GM18909 (cell line): ENCODE measurements at regions not wholly inside any gene's neighbourhood (a gene's known extent, or its start where the extent isn't known, plus 50 kb on each side); places are given as distances from the start of the nearest gene placed in this dataset.
"Not testable (repeated sequence)": the region's sequence is repeated elsewhere in the genome, so short reads cannot be mapped to it uniquely, and the experiment has no call there.

Source experiments
- ATAC-seq: cut with Tn5 transposase; IDR thresholded peaks from one replicate; pipeline ENCODE4 v1.9.1; 2021; ENCODE audit warnings: mild to moderate bottlenecking; ENCODE audit not compliant: unreplicated experiment, poor library complexity

GRCh38 chr3:117056946-117057345, 347.4 kb downstream of the TUSC7 start:
- not testable (repeated sequence) for ATAC-seq

DNA sequence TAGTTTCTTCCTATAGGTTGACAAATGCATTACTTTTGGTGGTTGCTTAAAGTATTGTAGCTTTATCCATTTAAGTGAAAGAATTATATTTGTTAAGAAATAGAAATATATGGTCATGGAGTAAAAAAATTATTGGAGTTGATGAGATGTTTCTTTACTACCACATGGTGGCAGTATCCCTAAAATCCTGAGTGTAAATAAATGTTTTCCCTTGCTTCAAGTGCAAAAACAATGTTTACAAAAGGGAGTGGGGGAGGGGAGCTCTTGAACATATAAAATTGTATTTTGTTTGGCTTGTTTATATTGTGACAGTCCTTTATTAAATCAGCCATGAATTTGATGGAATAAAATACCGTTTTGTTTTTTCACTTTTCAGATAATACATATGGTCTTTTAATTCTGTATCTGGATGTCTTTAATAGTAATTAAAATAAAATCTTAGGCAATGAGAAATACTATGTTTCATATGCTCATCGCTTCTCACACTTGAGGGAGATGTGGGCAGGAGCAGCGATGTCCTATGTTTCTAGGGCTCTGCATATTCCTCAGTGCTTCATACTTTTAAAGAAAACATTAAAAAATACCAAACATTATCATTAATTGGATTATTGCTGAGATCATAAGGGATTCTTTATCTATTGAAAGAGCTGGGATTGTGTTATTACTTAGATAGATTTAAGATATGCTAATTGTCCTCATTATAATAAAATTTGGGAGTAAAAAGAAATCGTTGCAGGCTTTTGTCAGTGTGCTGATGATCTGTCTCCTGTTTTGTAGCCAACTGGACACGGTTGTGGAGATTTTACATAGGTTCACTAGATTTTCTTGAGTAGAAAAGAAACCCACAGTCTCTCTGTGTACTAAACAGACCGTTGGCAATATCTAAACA, 349.7 kb downstream of the TUSC7 start:
- ATAC-seq, result no peak

DNA sequence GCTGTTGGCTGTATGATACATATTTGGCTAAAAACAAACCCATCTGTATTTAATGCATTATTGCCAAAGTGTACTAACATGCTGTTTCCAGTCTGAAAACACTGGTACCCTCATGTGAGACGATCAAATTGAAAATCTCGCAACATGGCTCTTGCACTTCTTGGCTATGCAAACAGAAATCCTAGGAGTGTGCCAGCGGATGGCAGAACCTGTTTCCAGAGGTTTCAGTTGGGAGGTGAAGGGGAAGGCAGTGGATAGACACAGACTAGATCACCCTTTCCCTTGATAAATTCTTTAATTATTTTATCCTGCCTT, 350.3 kb downstream of the TUSC7 start:
- no peak for ATAC-seq

DNA sequence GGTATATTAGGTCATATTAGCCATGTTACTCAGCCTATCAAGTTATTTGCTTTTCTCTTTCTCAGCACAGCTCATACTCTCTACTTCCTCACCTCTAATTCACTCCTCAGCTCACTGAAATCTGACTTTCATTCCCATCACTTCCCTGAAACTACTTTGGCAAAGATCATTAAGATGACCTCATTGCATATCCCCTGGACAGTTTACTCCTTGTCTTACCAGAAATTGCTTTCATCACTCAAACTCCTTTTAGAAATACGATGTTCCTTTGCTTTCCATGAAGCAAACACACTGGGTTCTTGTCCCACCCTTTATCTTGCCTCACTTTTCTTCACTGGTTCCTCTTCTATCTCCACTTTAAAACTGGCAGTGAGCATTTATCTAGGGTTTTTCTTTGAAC, 354.4 kb downstream of the TUSC7 start:
- no peak for ATAC-seq

DNA sequence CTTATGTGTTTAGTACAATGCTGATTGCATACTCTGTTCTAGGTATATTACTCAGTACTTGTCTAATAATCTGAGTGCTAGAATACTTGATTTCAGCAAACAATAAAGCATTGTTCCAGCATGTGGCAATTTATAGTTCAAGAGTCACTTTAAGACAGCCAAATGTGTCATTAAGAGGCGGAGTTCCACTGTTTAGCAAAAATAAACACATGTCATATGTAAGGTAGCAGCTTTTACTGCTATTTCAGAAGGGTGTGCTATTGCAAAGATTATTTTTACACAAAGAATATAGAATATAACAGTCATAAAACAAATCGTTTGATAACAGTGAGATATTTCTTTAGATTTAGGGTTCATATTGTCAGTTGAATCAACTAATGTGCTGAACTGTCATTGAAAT, 358.7 kb downstream of the TUSC7 start:
- ATAC-seq, result no peak

- no peak for ATAC-seq
These were observed 365.2 kb downstream of the TUSC7 start for GRCh38 chr3:117074826-117075225.

GRCh38 chr3:117079997-117080396, 370.4 kb downstream of the TUSC7 start:
- no peak for ATAC-seq

DNA sequence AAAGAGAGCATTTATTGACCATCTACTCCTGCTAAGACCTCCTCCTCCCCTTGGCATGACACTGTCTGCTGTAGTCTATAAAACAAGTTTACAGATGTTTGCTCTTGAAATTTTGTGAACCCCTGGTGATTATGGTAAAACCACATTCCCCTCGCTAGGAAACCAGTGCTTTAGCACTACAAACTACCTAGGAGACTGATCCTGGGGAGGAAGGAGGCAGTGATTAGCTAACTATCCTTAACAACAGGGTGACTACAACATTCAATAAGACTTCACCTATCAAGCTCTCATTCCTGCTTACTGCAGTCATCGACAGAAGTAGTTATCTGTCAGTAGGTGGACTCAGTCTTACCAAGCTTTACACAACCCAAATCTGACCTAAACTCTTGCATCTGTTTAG, 371.3 kb downstream of the TUSC7 start:
- ATAC-seq, result no peak

GRCh38 chr3:117084277-117084676, 374.7 kb downstream of the TUSC7 start:
- no peak for ATAC-seq

DNA sequence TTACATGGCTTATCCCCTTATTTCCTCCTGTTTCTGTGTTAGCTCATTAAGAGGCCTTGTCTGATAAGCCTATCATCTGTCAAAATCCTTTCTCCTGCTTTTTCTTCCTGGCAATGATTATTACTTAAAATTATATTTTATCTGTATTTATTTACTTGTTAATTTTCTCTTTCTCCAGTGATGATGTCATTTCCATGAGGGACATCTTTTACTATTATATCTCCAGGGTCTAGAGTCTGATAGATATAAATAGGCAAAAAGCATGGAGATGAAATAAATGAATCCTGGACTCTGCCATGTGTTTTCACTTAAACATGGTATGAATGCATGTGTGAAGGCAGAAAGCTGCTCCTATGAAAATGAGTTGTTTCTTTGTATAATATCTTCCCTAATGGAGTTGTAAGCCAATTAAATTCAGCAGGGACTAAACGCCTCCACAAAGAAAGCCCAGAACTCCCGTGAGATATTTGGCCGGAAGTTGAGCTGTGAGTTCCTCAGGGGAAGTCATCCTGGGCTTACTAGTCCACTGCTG, 375.2 kb downstream of the TUSC7 start:
- no peak for ATAC-seq

DNA sequence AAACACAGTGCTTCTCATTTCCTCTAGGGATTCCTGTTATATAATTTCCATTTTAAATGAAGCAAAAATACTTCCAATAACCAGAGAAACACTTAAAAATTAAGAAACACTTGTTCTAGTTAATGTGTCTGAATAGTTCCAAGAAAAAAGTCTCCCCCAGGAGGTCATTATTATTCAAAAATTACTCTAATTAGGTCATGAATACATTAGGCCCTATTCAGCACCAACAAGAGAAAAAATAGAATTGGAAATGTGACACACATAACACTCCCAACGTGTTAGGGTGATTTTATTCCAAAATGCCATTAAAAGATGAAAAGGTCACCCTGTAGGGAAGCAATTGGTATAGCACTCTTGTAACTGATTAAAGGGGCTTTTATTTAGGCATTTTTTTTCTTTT, 382.1 kb downstream of the TUSC7 start:
- no peak for ATAC-seq

- ATAC-seq, result no peak
These were observed 387.0 kb downstream of the TUSC7 start for GRCh38 chr3:117096549-117096948.

GRCh38 chr3:117097351-117097750, 387.8 kb downstream of the TUSC7 start:
- no peak for ATAC-seq

GRCh38 chr3:117101697-117102096, 392.1 kb downstream of the TUSC7 start:
- no peak for ATAC-seq

GRCh38 chr3:117102426-117102825, 392.8 kb downstream of the TUSC7 start:
- ATAC-seq, result no peak

- no peak for ATAC-seq
These were observed 394.1 kb downstream of the TUSC7 start for GRCh38 chr3:117103675-117104074.

DNA sequence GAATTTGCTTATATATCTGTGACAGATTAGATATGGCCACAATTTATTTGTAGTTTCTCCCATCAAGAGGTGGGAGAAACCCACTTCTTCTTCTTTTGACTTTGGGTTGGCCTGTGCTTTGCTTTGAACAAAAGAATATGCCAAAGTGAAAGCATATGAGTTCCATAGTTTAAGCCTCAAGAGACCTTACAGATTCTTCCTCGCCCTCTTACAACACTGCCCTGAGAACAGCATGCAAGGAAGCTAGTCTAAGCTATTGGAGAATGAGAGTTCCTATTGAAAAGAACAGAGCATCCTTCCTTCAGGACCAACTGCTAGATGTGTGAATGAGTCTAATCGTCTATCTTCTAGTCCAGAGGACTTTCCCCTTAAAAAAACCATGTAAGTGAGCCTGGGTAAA, 394.8 kb downstream of the TUSC7 start:
- no peak for ATAC-seq

DNA sequence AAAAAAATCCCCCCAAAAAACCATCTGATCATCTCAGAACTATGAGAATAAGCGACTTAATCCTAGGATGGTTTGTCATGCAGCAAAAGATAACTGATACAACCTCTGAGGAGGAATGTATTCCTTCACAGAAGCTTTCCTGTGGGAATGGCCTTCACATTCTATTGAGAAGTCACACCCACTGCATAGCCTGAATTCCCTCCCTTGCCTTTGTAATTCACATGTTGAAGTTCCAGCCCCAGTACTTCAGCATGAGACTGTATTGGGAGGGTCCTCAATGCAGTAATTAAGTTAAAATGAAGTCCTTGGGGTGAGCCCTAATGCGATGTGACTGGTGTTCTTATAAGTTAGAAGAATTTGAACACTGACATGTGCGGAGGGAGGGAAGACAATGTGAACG, 395.2 kb downstream of the TUSC7 start:
- ATAC-seq, result no peak

GRCh38 chr3:117105686-117106085, 396.1 kb downstream of the TUSC7 start:
- no peak for ATAC-seq

DNA sequence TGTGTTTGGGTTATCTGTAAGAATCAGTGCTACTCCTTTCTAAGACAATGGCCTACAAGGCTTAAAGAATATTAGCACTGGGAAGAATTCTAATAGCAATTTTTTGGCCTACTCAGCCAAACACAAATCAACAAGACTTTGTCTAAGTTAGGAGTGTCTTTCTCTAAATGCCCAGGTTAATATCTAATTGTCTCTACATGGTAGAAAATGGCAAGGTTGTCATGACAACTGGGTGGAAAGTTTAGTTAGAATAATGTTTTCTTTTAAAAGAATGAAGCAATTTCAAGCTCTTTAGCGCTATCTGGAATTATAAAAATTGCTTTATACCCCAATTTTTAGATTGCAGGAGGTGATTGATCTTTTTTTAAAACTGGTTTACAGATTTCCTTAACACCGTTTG, 396.8 kb downstream of the TUSC7 start:
- ATAC-seq, result no peak

DNA sequence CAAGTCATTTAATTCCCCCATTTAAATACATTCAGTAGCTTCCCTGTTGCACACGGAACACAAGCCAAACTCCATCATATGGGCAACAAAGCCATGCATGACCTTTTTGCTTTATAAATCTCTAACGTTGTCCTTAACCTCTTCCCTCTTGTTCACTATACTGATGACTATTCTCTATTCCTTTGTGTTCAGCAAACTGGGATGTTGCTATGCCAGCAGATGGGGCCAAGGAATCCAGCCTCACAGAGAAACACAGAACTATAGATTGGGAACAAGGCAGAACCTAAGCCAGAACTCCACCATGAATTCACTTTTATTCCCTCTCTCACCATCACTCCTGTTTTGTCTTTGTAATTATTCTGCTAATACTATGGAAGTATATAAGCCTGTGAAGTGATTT, 398.4 kb downstream of the TUSC7 start:
- no peak for ATAC-seq

DNA sequence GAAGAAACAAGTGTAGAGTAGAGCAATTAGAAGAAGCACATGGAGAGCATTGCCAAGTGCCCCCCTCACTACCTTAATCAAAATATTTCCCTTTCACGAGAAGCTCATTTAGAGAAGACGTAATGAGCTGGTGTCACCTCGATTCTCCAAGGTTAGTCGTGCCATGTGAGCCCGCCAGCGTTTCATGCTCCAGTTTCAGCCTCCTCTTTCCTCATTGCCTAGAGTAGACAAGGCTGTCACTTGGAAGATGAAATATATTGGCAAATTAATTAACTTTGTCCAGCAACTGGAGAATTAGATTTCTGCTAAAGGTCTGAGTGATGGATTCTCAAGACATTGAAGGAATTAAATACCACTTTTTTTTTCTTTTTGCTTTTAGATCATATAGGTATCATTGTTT, 399.6 kb downstream of the TUSC7 start:
- ATAC-seq, result no peak
